ENCODE measurements at regions not wholly inside any gene's neighbourhood (a gene's known extent, or its start where the extent isn't known, plus 50 kb on each side); places are given as distances from the start of the nearest gene placed in this dataset.

DNA sequence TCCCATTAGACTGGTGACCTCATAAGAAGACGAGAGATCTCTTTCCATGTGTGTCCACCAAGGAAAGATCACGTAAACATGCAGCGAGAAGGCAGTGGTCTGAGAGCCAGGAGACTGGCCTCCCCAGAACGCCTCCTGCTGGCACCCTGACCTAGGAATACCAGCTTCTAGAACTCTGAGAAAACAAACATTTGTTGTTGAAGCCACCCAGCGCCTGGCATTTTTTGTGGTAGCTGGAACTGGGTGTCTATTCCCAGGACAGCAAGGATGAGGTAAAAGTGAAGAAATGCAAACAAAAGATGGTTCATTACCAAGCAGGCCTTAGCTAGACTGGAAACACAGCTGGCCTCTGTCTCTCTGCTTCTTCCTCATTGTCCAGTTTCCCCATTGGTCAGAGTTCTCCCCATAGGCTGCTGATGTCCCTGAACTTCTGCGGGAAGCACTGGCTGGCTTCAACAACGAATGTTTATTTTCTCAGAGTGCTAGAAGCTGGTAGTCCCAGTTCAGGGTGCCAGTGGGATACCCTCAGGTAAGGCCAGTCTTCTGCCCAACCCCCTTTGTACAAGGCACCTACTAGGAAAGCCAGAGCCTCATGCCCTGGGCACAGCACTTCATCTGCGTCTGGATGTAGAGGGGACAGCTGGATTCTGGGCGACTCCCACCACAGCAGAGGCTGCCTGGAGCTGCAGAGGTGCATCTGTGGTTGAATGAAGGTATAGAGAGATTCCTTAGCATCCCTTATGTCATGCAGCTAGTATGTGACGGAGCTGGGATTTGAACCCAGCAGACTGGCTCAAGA is 304.9 kb downstream of the TCERG1L start:
- Histone ChIP-seq H2BK5ac (ENCODE audit: insufficient read length, low read length) (no peak overlapping the region), H3K14ac (ENCODE audit: insufficient read depth, low read length) (no peak overlapping the region), H3K4me1 (ENCODE audit: insufficient read depth, low read length) (peaks cover 21% of the 10 kb centered on the region), H2BK120ac (ENCODE audit: low read depth, low read length, poor library complexity, severe bottlenecking) (no peak overlapping the region), H2BK20ac (ENCODE audit: low read depth, low read length, poor library complexity, severe bottlenecking) (no peak overlapping the region), H3K4ac (ENCODE audit: low read depth, low read length) (no peak overlapping the region), H3K27me3 (ENCODE audit: insufficient read depth, low read length) (no peaks in the 10 kb centered on the region), H2AFZ (ENCODE audit: low read length) (no peak overlapping the region), H2AK5ac (ENCODE audit: insufficient read length, low read length) (no peak overlapping the region), H3K4me2 (ENCODE audit: insufficient read depth, insufficient read length, low read length) (no peak overlapping the region), H3K79me1 (ENCODE audit: insufficient read depth, low read depth, low read length, poor library complexity, severe bottlenecking) (no peaks in the 10 kb centered on the region), H3K9ac (ENCODE audit: extremely low read depth, insufficient read length, low read length) (no peak overlapping the region), H4K91ac (ENCODE audit: insufficient read length, low read depth, low read length) (no peak overlapping the region), H3K9me3 (ENCODE audit: control insufficient read depth, low read depth, low read length) (no peaks in the 10 kb centered on the region), H4K5ac (ENCODE audit: insufficient read length, low read depth, low read length) (no peak overlapping the region), H4K8ac (replicated peaks; ENCODE audit: insufficient read length, low read depth, low read length) (no peak overlapping the region), H3K23me2 (ENCODE audit: insufficient read length, low read depth, low read length, poor library complexity, severe bottlenecking) (no peaks in the 10 kb centered on the region), H4K20me1 (ENCODE audit: control insufficient read depth, insufficient read depth, insufficient read length) (no peaks in the 10 kb centered on the region), H2BK15ac (ENCODE audit: low read depth, low read length) (no peak overlapping the region), H3K18ac (ENCODE audit: insufficient read length, low read depth, low read length) (no peak overlapping the region), H3K79me2 (ENCODE audit: insufficient read depth, low read length) (no peaks in the 10 kb centered on the region), H2BK12ac (ENCODE audit: insufficient read length, low read depth, low read length) (no peak overlapping the region), H3K23ac (ENCODE audit: insufficient read length, low read depth, low read length) (no peak overlapping the region), H3T11ph (ENCODE audit: low read length) (no peak overlapping the region), H3K27ac (ENCODE audit: insufficient read length, low read depth, low read length) (no peak overlapping the region), H3K56ac (ENCODE audit: insufficient read length, low read depth, low read length) (no peak overlapping the region)
- TF ChIP-seq, protein P1, sequence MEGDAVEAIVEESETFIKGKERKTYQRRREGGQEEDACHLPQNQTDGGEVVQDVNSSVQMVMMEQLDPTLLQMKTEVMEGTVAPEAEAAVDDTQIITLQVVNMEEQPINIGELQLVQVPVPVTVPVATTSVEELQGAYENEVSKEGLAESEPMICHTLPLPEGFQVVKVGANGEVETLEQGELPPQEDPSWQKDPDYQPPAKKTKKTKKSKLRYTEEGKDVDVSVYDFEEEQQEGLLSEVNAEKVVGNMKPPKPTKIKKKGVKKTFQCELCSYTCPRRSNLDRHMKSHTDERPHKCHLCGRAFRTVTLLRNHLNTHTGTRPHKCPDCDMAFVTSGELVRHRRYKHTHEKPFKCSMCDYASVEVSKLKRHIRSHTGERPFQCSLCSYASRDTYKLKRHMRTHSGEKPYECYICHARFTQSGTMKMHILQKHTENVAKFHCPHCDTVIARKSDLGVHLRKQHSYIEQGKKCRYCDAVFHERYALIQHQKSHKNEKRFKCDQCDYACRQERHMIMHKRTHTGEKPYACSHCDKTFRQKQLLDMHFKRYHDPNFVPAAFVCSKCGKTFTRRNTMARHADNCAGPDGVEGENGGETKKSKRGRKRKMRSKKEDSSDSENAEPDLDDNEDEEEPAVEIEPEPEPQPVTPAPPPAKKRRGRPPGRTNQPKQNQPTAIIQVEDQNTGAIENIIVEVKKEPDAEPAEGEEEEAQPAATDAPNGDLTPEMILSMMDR (conservative IDR thresholded peaks at IDR 0.05), result no peak
- H3K27me3 Mint-ChIP-seq (ENCODE audit: low read depth), result no peaks in the 10 kb centered on the region; the same call in 1 of the 2 replicates
- peaks cover 0 to 12% (median 5%) of the 10 kb centered on the region in 3 experiments; a peak in 5 of 7 replicates for H3K36me3 Mint-ChIP-seq (ENCODE audit: insufficient read depth in 1 of 3, low read depth in 3 of 3)
- H3K9me3 Mint-ChIP-seq, result peaks cover 11 to 12% of the 10 kb centered on the region in 2 experiments; a peak in 4 of 5 replicates
- no peak for DNase-seq
- H3K4me1 Mint-ChIP-seq, result peaks cover 37 to 43% of the 10 kb centered on the region in 2 experiments
- no peak overlapping the region for H3K4me3 Mint-ChIP-seq
- WGBS (ENCODE audit: extremely low coverage, insufficient read length, low lambda C conversion rate), result no CpG with 5 or more reads among the region's 10 CpGs
- H3K27ac Mint-ChIP-seq, result no peak overlapping the region

Data from H9 (cell line).